ENCODE measurements at regions not wholly inside any gene's neighbourhood (a gene's known extent, or its start where the extent isn't known, plus 50 kb on each side); places are given as distances from the start of the nearest gene placed in this dataset.
A peak's percentile ranks its signal among the peaks of the same experiment; 100 is the strongest.
"Not testable (repeated sequence)": the region's sequence is repeated elsewhere in the genome, so short reads cannot be mapped to it uniquely, and the experiment has no call there.

GRCh38 chr12:125330645-125331341, 265.6 kb downstream of the AACS start:
- H3K9me3 Mint-ChIP-seq: peaks cover 6% of the 10 kb centered on the region
- H3K36me3 Mint-ChIP-seq (ENCODE audit: low read depth): no peaks in the 10 kb centered on the region
- peaks cover 30% of the 10 kb centered on the region for H3K27me3 Mint-ChIP-seq
- ATAC-seq: peak; percentile 69
- H3K27ac Mint-ChIP-seq: no peak overlapping the region
- peak; percentile 71 for DNase-seq
- no peak overlapping the region for H3K4me3 Mint-ChIP-seq
- no peaks in the 10 kb centered on the region for H3K4me1 Mint-ChIP-seq

DNA sequence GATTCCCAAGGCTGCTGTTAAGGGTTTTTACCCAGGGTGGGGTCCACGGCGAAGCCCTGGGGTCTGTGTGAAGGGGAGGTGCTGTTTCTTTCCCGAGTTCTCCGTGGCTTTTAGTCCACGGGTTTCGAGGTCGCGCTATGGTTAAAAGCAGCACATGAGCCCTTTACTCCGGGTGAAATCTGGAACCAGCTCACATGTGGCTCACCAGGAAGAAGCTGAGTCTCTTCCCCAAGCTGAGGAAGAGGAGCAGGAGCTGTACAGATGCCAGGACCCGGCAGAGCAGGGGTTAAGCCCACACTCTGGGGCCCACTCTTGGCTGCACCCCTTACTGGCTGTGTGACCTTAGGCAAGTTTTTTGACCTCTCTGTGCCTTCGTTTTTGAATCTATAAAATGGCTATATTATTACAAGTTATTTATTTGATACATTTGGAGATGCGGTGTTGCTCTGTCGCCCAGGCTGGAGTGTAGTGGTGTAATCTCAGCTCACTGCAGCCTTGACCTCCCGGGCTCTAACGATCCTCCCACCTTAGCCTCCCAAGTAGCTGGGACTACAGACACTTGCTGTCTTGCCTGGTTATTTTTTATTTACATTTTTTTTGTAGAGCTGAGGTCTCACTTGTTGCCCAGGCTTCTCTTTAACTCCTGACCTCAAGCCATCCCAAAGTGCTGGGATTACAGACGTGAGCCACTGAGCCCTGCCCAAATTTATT, 266.3 kb downstream of the AACS start:
- Mint-ChIP-seq H3K9me3 (peaks cover 6% of the 10 kb centered on the region), H3K27ac (no peak overlapping the region), H3K4me1 (no peaks in the 10 kb centered on the region)

DNA sequence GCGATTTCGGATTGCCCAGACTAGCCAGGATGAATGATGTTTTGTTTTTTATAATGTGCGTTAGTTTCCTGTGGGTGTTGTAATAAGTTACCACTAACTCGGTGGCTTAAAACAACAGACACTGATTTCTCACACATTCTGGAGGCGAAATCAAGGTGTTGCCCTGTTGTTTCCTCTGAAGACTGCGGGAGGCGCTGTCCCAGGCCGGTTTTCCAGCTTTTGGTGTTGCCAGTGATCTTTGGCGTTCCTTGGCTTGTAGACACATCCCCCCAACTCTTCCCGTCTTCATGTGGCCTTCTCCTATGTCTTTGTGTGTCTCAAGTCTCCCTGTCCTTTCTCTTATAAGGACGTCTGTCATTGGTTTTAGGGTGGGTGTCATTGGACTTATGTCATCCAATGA, 267.7 kb downstream of the AACS start:
- Mint-ChIP-seq H3K36me3 (ENCODE audit: low read depth) (no peaks in the 10 kb centered on the region), H3K27ac (no peak overlapping the region), H3K27me3 (peaks cover 27% of the 10 kb centered on the region), H3K9me3 (peaks cover 6% of the 10 kb centered on the region), H3K4me1 (no peaks in the 10 kb centered on the region), H3K4me3 (no peak overlapping the region)
- ATAC-seq (no peak), DNase-seq (no peak)

More for the DNA sequence above, 266.3 kb downstream of the AACS start:
- DNase-seq: no peak
- Mint-ChIP-seq H3K36me3 (ENCODE audit: low read depth) (no peaks in the 10 kb centered on the region), H3K4me3 (no peak overlapping the region), H3K27me3 (peaks cover 30% of the 10 kb centered on the region)
- no peak for ATAC-seq

DNA sequence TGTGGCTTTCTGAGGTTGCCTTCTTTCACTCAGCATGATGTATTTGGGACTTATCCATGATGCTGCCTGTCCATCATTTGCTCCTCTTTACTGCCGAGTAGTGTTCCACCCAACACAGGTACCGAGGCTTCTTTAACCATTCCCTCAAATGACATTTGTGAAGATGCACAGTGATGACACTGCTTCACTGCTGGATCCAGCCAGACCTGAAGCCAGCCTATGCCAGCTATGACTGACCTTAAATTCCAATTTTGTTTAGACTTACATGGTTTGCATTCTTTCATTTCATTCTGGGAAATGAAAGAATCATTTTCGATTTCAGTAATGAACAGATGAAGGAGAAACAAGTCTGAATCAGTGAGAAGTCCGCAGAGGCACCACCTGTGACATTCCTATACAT, 271.0 kb downstream of the AACS start:
- Mint-ChIP-seq H3K27me3 (peaks cover 11% of the 10 kb centered on the region), H3K9me3 (no peaks in the 10 kb centered on the region), H3K36me3 (ENCODE audit: low read depth) (no peaks in the 10 kb centered on the region), H3K4me3 (no peak overlapping the region), H3K27ac (no peak overlapping the region), H3K4me1 (no peaks in the 10 kb centered on the region)
- no peak for ATAC-seq
- no peak for DNase-seq

- Mint-ChIP-seq H3K27me3 (peaks cover 4% of the 10 kb centered on the region), H3K9me3 (no peaks in the 10 kb centered on the region), H3K4me3 (no peak overlapping the region), H3K36me3 (ENCODE audit: low read depth) (no peaks in the 10 kb centered on the region), H3K27ac (no peak overlapping the region), H3K4me1 (no peaks in the 10 kb centered on the region)
- DNase-seq: no peak
- no peak for ATAC-seq
Observed at GRCh38 chr12:125340791-125341190, 275.6 kb downstream of the AACS start.

- H3K27me3 Mint-ChIP-seq: peaks cover 4% of the 10 kb centered on the region
- H3K9me3 Mint-ChIP-seq: no peaks in the 10 kb centered on the region
- H3K36me3 Mint-ChIP-seq (ENCODE audit: low read depth): no peaks in the 10 kb centered on the region
- no peak overlapping the region for H3K4me3 Mint-ChIP-seq
- no peak overlapping the region for H3K27ac Mint-ChIP-seq
- DNase-seq (no peak), ATAC-seq (no peak)
- no peaks in the 10 kb centered on the region for H3K4me1 Mint-ChIP-seq
Observed at GRCh38 chr12:125341422-125341821, 276.2 kb downstream of the AACS start.

GRCh38 chr12:125343649-125344048, 278.4 kb downstream of the AACS start:
- Mint-ChIP-seq H3K27me3 (peaks cover 4% of the 10 kb centered on the region), H3K4me1 (no peaks in the 10 kb centered on the region), H3K4me3 (no peak overlapping the region), H3K36me3 (ENCODE audit: low read depth) (no peaks in the 10 kb centered on the region), H3K27ac (no peak overlapping the region), H3K9me3 (no peaks in the 10 kb centered on the region)
- ATAC-seq: no peak
- DNase-seq: no peak

GRCh38 chr12:125346362-125346761, 281.1 kb downstream of the AACS start:
- H3K36me3 Mint-ChIP-seq (ENCODE audit: low read depth): no peaks in the 10 kb centered on the region
- no peak overlapping the region for H3K4me3 Mint-ChIP-seq
- H3K9me3 Mint-ChIP-seq: no peaks in the 10 kb centered on the region
- no peaks in the 10 kb centered on the region for H3K4me1 Mint-ChIP-seq
- ATAC-seq: no peak
- peaks cover 4% of the 10 kb centered on the region for H3K27me3 Mint-ChIP-seq
- no peak overlapping the region for H3K27ac Mint-ChIP-seq
- no peak for DNase-seq

- Mint-ChIP-seq H3K27ac (no peak overlapping the region), H3K4me3 (no peak overlapping the region), H3K27me3 (peaks cover 2% of the 10 kb centered on the region), H3K4me1 (no peaks in the 10 kb centered on the region), H3K9me3 (peaks cover 3% of the 10 kb centered on the region), H3K36me3 (ENCODE audit: low read depth) (no peaks in the 10 kb centered on the region)
- DNase-seq (no peak), ATAC-seq (no peak)
Observed at GRCh38 chr12:125351788-125352187, 286.6 kb downstream of the AACS start.

DNA sequence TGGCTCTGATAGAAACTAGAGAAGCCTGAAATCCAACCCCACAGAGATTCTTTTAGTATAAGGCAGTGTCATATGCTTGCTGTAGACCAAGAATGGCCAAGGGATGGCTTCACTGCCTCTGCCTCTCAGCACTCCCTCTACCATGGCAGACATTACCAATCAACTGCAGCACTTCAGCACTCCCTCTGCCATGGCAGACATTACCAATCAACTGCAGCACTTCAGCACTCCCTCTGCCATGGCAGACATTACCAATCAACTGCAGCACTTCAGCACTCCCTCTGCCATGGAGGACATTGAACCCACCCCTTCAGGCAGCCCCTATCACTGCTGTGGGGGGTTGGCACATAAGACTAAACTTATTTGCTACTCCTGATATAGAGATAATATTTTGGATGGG, 287.8 kb downstream of the AACS start:
- not testable (repeated sequence) for DNase-seq; ATAC-seq; H3K36me3 Mint-ChIP-seq (ENCODE audit: low read depth); H3K4me1 Mint-ChIP-seq; H3K27me3 Mint-ChIP-seq; H3K4me3 Mint-ChIP-seq; H3K9me3 Mint-ChIP-seq; H3K27ac Mint-ChIP-seq

GRCh38 chr12:125353871-125354270, 288.6 kb downstream of the AACS start:
- ATAC-seq (no peak), DNase-seq (no peak)
- no peak overlapping the region for H3K4me3 Mint-ChIP-seq

GRCh38 chr12:125355614-125356013, 290.4 kb downstream of the AACS start:
- H3K36me3 Mint-ChIP-seq (ENCODE audit: low read depth): no peaks in the 10 kb centered on the region
- no peaks in the 10 kb centered on the region for H3K4me1 Mint-ChIP-seq
- H3K9me3 Mint-ChIP-seq: peaks cover 8% of the 10 kb centered on the region
- H3K4me3 Mint-ChIP-seq: no peak overlapping the region
- H3K27me3 Mint-ChIP-seq: peaks cover 2% of the 10 kb centered on the region
- ATAC-seq (no peak), DNase-seq (no peak)
- no peak overlapping the region for H3K27ac Mint-ChIP-seq

More at GRCh38 chr12:125353871-125354270, 288.6 kb downstream of the AACS start:
- Mint-ChIP-seq H3K4me1 (no peaks in the 10 kb centered on the region), H3K27ac (no peak overlapping the region), H3K9me3 (peaks cover 8% of the 10 kb centered on the region), H3K27me3 (peaks cover 2% of the 10 kb centered on the region), H3K36me3 (ENCODE audit: low read depth) (no peaks in the 10 kb centered on the region)

GRCh38 chr12:125356111-125356510, 290.9 kb downstream of the AACS start:
- Mint-ChIP-seq H3K9me3 (peaks cover 8% of the 10 kb centered on the region), H3K4me3 (no peak overlapping the region), H3K36me3 (ENCODE audit: low read depth) (no peaks in the 10 kb centered on the region), H3K27ac (no peak overlapping the region), H3K4me1 (no peaks in the 10 kb centered on the region), H3K27me3 (peaks cover 2% of the 10 kb centered on the region)
- ATAC-seq (no peak), DNase-seq (no peak)

DNA sequence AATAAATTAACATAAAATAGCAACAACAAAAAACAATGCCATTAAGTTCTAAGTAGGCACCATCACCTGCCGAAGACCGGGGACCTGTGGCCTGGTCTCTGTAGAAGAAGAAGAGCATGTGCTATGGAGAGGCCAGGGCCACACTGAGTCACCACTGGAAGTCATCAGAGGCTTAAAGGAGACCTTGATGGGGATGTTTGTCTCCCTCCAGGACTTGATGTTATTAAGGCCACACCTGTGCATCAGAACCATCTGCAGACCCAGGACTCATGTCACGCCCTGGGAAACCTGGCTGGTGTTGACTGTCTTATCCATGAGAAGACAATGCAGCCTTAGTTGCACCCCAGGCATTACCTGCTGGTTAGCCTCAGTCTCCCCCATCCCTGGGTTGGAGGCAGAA, 292.3 kb downstream of the AACS start:
- H3K36me3 Mint-ChIP-seq (ENCODE audit: low read depth): no peaks in the 10 kb centered on the region
- H3K4me1 Mint-ChIP-seq: no peaks in the 10 kb centered on the region
- H3K27ac Mint-ChIP-seq: no peak overlapping the region
- peaks cover 2% of the 10 kb centered on the region for H3K27me3 Mint-ChIP-seq
- DNase-seq (no peak), ATAC-seq (no peak)
- no peak overlapping the region for H3K4me3 Mint-ChIP-seq
- peaks cover 8% of the 10 kb centered on the region for H3K9me3 Mint-ChIP-seq

- no peaks in the 10 kb centered on the region for H3K36me3 Mint-ChIP-seq (ENCODE audit: low read depth)
- no peak overlapping the region for H3K4me3 Mint-ChIP-seq
- H3K9me3 Mint-ChIP-seq: peaks cover 8% of the 10 kb centered on the region
- H3K27me3 Mint-ChIP-seq: peaks cover 2% of the 10 kb centered on the region
- H3K4me1 Mint-ChIP-seq: no peaks in the 10 kb centered on the region
- ATAC-seq (no peak), DNase-seq (no peak)
- no peak overlapping the region for H3K27ac Mint-ChIP-seq
Observed at GRCh38 chr12:125360540-125360939, 295.3 kb downstream of the AACS start.
